Middle frontal gyrus (tissue), 1 donor: ENCODE measurements at regions not wholly inside any gene's neighbourhood (a gene's known extent, or its start where the extent isn't known, plus 50 kb on each side); places are given as distances from the start of the nearest gene placed in this dataset.

Experiments used
- DNase-seq: peaks from one replicate; pipeline ENCODE4 v3.0.0-alpha.2; 2015; ENCODE audit warnings: low spot score; ENCODE audit errors: extremely low spot score

DNA sequence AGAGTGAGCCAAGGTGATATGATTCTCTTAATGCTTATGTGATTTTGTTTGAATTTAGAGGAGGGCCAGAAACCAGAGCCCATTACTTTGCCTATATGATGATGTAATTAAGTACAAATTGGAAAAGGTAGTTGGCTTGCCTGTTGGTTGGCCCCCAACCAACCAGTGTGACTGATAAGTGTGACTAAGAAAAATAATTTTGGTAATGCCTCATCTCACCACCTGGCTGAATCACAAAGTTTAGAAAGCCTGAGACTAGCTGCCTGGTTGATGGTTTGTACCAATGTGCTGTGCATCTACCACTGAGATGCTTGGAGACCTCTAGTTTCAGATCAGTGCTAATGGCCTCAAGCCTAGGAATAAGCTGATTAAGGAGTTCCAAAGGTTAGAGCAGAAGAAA is 338.7 kb downstream of the CDH2 start:
- no peak for DNase-seq

DNA sequence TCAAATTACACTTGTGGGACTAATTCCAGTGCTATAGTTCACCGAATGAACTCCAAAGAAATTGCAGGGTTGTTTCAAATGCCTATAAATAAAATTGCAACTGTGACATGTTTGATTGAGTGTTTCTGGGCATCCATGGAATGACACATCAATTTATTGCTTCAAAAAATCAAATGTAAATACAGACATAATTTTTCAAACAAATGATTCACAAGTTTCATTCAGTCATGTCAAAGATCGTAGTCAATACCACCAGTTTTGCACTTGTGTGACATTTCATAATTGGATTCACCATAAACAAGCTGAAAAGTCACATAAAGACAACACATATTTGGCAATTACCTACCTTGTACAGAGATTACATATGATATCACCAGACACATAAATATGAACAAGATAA is 350.8 kb downstream of the CDH2 start:
- DNase-seq, result no peak

DNA sequence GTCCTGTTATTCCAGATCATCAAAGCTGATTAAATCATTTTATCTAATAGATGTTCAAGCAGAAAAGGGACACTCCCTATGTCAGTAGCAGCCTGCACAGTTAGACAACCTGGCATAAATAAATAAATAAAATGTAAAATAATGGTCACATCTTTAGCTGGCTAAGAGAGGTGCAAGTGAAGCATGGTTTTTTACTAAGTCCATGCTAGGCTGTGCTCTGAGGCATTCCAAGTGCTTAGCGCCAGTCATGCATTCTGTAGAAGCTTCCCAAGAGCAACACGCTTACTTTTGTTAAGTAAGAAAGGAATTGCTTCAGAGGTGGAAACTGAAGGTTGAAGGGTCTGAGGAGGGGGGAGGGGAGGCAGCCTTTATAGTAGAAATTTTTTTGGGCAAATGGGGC is 351.2 kb downstream of the CDH2 start:
- DNase-seq, result no peak

DNA sequence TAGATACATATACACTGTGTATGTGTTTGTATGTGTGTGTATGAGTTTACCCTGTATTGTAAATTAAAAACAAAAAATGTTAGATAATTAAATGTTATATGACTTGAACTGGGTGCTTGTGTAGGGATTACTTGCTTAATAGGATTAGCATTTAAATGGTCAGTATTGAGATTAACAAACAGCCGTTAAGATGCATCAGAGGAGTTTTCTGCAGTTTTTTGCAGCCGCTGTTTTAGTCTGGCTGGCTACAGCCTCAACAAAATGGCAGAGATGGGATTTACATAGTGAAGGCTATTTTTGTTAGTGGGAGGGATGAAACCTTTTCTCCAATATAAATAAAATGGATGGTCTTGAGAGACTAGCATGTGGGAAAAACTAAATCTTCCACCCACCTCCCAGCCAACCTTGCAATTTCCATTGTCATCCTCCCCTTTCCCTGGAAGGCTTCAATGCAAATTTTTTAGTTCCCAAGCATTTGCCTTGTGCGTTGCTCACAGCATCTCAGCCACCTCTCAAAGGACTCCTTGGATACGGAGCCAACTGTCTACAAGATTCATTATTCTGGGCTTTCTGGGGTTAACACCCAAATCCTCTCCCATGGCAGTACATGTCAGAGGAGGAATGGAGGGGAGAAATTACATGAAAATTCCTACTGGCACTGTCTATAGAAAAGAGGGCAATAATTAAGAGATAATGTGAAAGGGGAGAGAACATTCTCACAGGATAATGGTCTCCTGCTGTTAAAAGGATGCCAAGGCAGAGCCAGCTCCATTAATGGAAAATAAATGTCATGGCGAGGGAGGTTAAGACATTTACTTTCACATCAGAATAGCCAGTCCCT is 351.9 kb downstream of the CDH2 start:
- DNase-seq, result no peak

DNA sequence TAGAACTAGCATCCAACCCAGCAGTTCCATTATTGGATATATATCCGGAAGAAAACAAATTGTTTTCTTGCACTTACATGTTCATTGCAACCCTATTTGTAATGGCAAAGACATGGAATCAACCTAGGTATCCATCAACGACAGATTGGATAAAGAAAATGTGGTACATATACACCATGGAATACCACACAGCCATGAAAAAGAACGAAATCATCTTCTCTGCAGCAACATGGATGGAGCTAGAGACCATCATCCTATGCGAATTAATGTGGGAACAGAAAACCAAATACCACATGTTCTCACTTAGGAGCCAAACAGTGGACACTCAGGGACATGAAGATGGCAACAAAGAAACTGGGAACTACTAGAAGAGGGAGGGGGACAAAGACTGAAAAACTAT is 352.7 kb downstream of the CDH2 start:
- no peak for DNase-seq

DNA sequence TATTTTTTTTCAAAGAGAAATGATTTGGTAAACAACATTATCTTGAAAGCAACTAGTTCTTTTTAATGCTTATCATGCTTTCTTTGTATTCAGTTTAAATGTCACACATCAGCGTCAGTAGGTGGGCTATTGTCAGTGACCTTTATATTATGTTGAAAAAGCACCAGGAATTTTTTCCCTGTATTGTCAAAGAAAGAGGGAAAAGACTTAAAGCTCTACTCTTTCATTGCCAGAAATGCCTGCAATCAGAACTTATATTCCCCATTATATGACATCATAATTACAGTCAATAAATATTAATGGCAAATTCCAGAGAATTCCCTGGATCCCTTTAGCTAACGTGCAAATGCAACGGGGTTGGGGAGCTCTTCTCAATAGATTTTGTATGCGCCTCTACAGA is 353.9 kb downstream of the CDH2 start:
- DNase-seq, result no peak

DNA sequence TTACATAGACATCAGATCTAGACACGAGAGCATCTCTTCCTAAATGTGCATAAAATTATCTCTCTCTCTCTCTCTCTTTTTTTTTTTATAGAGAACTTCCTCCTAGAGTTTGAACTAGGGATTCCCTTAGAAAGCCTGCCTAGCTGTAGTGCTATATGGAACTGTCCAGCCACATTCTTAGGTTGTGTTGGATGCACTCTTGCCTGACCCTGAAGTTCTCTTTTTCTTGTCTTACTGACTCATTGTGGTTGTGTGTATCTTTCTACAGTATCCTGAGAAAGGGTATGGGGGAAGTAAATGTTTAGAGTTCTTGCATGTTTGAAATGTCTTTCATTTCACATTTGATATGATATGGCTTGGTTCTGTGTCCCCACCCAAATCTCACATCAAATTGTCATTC is 368.2 kb downstream of the CDH2 start:
- no peak for DNase-seq

DNA sequence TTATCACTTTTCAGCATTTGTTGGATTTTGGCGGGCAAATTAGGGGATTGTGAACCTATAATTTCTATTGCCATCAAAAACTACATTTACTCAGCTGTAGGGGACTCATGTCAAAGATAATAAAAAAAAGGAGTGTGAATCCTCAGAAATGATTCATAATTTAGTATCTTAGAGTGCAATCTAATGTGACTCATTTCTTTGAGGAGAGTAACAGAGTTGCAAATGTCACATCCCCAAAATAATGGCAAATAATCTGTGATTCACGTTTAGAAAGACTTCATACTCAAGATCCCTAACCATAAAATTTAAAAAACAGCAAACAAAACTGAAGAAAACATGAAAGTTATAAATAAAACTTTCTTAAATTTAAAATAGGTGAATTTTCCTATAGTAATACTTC is 373.0 kb downstream of the CDH2 start:
- DNase-seq, result no peak

DNA sequence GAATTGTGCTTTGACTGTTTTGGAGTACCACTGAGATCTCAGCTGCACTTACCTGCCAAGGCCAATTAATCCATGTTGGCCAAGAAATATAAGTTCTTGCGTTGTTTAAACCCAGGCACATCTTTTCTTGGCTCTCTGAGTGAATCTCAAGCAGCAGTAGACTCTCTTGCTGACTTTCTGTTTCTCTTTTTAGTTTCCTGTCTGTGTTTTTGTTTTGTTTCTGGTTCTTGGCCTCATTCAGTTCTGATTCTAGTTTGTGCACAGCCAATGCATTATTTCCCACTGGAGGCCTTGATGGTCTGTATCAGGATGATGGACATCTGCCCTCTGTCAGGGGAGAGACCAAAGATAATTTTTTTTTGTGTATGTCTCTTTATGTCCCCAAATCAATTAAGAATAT is 379.4 kb downstream of the CDH2 start:
- no peak for DNase-seq

DNA sequence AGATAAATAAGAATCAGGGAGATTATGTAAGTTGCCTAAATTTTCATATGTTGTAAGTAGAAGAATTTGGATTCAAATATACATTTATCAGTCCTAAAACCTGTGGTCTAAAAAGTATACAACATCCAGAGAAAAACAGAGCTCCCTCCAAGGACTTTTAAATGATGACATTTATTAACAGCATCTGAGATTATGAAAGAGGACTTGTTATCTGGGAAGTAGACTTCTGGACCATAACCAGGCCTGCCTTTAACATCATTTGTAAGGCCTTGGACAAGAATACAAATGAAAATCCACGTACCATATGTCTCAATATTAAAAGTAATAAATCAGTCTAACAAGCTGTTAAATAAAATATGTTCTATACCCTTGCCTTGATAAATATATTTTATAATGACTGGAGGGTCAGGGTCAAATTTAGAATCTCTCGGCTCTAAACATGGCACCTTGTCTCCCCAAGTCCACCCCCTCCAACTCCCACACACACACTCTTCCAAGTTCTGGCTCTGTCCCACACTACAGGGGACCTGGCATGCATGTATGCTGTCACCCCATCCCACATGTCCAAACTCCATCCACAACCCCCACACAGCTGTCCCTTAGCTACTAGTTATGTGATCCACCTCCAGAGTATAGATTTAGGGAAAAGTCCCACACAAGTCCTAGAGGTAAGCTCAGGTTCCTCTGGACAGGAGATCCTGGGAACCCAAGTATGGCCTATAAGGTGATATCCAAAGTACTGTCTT is 382.6 kb downstream of the CDH2 start:
- DNase-seq, result no peak

DNA sequence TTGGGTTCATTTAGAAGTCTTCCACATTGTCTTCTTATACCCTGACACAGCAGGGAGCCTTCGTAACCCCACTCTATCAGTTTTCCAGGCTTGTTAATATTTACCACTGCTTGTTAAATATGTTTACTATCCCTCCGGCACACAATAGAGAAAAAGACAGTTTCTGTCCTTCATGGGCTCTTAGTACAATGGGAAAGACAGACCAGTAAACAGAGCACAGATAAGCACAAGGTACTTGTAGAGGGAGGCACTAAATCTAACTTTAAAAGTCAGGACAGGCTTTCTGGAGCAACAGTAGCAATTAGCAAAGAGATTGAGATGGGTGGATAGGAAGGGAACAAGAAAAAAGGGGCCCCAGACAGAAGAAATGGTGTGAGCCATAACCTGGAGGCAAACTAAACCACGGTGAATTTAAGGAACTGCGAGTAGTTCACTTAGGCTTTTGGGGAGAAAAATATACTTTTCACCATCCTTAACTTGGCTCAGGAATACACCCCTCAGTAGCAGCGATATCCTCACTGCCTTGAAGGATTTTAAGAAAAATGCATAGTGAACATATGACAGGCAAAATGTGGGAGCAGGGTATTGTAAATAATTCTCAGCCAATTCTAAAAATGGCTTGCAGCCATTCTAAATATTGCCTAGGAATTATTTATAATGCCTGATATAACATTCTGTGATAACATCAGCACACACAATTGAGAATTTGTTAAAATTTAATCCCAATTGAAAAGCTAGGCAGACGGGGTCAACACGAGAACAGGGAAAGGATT is 383.7 kb downstream of the CDH2 start:
- DNase-seq, result no peak

DNA sequence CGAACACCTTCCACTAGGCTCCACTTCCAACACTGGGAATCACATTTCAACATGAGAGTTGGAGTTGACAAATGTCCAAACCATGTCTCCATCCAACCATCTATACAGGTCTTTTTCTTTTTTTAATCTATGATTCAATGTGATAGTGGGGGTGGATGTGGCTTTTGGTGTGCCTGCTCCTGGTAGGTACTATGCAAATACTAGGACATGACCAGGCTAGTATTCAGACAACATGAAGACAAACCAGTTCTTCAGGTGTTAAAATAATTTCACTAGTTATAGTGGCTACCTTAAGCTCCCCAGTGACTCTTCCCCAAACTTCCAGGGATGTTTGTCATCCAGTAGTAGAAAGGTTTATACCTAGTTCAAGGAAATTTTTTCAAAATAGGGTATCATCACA is 387.5 kb downstream of the CDH2 start:
- DNase-seq, result no peak

DNA sequence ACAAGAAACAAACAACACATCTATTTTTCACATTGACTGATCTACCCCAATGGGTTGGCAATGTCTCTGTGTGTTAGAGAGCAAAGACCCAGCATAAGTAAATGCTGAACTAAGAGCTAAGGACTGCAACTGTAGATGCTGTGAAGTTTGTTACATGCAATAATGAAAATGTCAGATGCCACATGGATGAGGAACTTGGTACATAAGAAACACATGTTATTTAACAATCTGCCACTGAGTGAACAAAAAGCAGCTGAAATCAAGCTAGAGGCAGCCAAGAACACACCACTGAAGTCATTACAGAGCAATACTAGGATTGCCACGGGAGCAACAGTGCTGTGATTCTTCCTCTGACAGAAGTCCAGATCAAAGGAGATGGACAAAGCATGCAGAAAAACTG is 389.4 kb downstream of the CDH2 start:
- DNase-seq, result no peak

DNA sequence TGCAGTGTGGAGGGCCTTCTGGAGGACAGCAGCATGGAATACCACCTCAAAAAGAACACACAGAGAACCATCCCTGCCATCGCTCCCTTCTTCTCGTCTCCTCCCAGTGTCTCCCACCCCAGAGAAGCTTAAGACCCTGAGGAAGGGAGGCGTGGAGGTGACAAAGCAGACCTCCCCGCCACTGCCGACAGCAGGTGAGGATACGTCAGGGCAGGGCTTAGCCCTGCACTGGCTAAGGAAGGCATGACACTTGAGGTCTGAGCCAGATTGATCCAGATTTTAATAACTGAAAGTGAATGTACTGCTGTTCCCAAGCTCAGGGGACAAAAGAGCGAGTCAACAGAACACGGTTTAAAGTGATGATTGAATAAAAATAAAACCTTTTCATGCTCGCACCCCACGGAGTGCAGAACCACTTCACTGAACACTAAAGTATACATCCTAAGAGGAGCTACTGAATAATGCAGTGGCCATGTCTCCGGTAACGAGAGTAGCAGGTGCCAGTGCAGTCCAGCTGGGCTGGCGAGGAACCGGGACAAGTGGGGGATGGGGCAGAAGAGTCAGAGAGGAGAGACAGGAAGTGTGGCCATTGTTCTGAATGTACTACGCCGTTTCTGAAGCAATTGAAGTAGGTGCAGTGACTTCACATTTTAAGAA is 391.0 kb downstream of the CDH2 start:
- no peak for DNase-seq

DNA sequence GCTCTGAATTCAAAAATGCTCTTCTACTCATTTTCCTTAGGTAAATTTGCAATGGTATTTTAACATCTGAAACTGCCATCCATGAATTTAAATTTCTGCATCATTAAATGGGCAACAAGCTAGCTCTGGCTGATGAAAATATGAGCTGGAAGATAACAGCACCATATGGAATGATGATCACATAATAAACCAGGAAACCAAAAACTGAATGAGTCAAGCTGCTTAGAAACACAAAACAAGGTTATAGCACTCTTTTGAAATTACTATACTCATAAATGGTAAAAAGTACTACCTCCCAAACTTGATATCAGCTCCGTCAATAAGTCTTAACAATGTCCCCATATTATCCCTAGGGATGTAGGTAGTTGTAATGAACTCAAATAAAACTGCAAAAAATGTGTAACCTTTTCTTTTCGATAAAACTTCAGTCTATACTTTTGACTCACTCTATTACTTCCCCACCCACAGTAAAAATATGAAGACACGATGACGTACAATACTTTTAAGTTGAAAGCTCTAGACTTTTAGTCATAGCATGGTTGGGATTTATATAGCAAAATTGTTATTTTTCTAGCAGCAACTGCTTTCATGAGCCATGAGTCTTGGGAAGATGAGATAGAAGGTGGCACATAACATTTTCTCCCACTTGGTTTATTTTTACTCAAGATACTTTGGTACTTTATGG is 396.7 kb downstream of the CDH2 start:
- no peak for DNase-seq

DNA sequence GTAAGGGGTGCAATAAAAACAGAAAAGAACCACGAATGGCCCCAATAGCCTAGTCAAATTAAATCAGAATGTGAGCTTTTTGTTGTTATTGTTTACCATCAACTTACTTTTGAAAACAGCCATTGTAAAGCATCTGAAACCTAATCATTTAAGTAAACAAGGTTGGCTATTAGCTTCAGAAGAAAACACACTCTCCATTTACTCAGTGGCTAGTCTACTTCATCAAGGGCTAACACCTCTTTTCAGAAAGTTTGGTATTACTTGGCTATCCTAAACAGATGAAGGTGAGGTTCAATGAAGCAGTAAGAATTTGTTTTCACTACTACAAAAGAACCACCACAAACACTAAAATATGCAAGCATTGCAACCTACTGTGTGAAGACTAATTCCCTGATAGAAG is 398.0 kb downstream of the CDH2 start:
- DNase-seq, result no peak

DNA sequence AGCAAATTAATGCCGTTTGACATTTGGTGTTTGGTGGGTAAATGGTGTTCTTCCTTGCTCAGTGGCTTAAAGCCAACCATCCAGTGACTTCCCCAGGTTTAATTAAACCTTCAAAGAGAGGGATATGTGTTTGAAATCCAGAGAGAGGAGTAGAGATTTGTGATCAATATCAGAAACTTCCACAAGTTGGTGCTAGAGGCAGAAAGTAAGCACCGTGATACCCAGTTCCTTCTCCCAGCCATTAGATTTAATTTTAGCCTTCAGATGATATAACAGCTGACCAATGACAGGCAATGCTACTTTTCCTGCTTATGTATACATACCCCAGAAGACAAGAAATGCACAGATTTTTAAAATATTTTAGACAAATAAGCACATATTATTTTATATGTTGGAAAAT is 398.5 kb downstream of the CDH2 start:
- no peak for DNase-seq

DNA sequence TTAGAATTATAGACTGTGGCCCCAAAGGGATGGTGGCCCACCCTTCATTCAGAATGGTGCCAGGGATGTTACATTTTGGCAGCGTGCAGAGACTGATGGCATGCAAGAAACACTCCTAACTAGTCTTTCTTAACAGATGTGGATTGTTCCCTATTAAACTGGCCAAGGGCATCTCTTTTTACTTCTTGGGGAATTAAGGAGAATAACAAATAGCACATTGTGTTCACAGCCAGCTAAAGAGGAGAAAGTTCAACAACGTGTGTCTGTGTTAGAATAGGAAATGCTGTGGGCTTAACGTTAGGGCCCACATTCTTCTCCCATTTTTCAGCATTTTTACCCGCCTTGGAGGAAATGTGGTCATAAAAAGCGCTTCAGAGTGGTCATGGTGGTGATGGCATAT is 404.8 kb downstream of the CDH2 start:
- no peak for DNase-seq

DNA sequence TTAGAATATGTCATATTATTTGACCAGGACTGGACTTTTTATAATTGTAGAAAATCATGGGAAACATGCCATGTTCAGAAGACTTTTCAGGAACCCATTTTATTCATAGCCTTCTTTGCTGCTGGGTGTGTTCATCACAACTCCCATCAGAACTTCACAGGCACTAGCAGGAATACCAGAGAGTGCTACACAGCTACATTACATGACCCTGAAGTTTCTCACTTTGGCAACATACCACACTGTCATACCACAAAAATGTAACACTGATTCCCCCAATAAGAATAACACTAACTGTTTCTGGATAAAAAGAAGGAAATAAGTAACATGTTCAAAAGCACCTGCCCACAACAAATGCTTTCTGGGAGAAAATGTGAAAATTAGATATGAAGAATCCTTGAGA is 405.4 kb downstream of the CDH2 start:
- no peak for DNase-seq

DNA sequence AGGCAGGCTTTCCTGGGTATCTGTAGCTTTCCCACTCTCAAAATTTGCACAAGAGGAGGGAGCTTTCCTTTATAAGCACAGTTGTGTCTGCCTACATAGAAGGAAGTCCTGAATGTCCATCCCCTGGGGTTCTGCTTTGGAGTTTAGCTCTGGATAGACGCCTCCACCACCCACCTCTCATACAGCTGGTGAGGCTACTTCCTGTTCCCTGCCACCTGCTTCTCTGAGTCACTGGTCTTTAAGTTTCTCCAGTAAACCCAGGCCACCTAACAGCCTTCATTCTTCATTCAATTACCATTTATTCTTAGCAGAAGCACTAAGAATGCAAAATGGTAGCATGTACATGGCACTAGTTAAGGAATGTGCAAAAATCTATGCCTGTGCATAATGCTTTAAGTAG is 407.8 kb downstream of the CDH2 start:
- no peak for DNase-seq

DNA sequence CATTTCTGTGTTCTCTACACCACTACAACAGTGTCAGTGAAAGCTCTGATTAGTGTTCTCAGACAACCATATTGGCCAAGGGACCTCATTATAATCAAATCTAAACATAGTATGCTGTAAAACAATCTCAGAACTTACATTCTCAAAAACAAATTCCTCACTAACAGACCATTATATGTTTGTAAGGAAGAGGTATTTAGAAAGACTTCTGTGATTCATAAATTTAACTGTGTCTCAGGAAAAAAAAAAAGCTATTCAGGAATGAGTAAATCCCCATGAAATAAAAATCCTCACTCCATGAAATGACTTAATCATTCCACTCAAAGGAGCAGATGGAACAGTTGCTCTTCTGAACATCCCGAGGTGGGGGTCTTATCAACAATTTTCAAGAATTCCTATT is 413.0 kb downstream of the CDH2 start:
- no peak for DNase-seq
